H9 (cell line): ENCODE measurements at regions not wholly inside any gene's neighbourhood (a gene's known extent, or its start where the extent isn't known, plus 50 kb on each side); places are given as distances from the start of the nearest gene placed in this dataset.

Experiments used
- DNase-seq: peaks from one replicate; pipeline ENCODE4 v3.0.0-alpha.2; 2017
- H2AFZ ChIP-seq: one replicate; pipeline ENCODE4 v1.6.1; 2013; ENCODE audit warnings: mild to moderate bottlenecking, low read length, control low read depth, moderate library complexity
- H2AK5ac ChIP-seq: 2 replicates; pipeline ENCODE4 v1.6.1; 2013; ENCODE audit warnings: low read length, control low read depth, mixed read lengths; ENCODE audit not compliant: insufficient read length
- H2BK120ac ChIP-seq: one replicate; pipeline ENCODE4 v1.6.1; 2013; ENCODE audit warnings: low read depth, mild to moderate bottlenecking, low read length, control low read depth, inconsistent platforms; ENCODE audit not compliant: poor library complexity, severe bottlenecking
- H2BK12ac ChIP-seq: 2 replicates; pipeline ENCODE4 v1.6.1; 2013; ENCODE audit warnings: low read length, control low read depth, mixed read lengths, low read depth; ENCODE audit not compliant: insufficient read length
- H2BK15ac ChIP-seq: 2 replicates; pipeline ENCODE4 v1.6.1; 2013; ENCODE audit warnings: low read depth, low read length, control low read depth
- H2BK20ac ChIP-seq: one replicate; pipeline ENCODE4 v1.6.1; 2013; ENCODE audit warnings: low read depth, mild to moderate bottlenecking, low read length, control low read depth, inconsistent platforms; ENCODE audit not compliant: poor library complexity, severe bottlenecking
- H2BK5ac ChIP-seq: 2 replicates; pipeline ENCODE4 v1.6.1; 2013; ENCODE audit warnings: low read length, control low read depth, mixed read lengths; ENCODE audit not compliant: insufficient read length
- H3K14ac ChIP-seq: 2 replicates; pipeline ENCODE4 v1.6.1; 2013; ENCODE audit warnings: low read length, control low read depth; ENCODE audit not compliant: insufficient read depth
- H3K18ac ChIP-seq: 2 replicates; pipeline ENCODE4 v1.6.1; 2013; ENCODE audit warnings: low read depth, mild to moderate bottlenecking, mixed read lengths, low read length, control low read depth; ENCODE audit not compliant: insufficient read length
- H3K23ac ChIP-seq: 2 replicates; pipeline ENCODE4 v1.6.1; 2013; ENCODE audit warnings: low read length, control low read depth, mixed read lengths, low read depth; ENCODE audit not compliant: insufficient read length
- H3K23me2 ChIP-seq: 2 replicates; pipeline ENCODE4 v1.6.1; 2013; ENCODE audit warnings: low read depth, mild to moderate bottlenecking, mixed read lengths, low read length, control low read depth; ENCODE audit not compliant: insufficient read length, poor library complexity, severe bottlenecking
- H3K27ac ChIP-seq: 2 replicates; pipeline ENCODE4 v1.5.1; 2013; ENCODE audit warnings: low read length, control low read depth, mixed read lengths, low read depth; ENCODE audit not compliant: insufficient read length
- H3K27me3 ChIP-seq: 2 replicates; pipeline ENCODE4 v1.6.1; 2013; ENCODE audit warnings: low read length, control low read depth, inconsistent platforms; ENCODE audit not compliant: insufficient read depth
- H3K4ac ChIP-seq: 2 replicates; pipeline ENCODE4 v1.6.1; 2013; ENCODE audit warnings: low read depth, mild to moderate bottlenecking, control low read depth, inconsistent platforms, low read length, moderate library complexity
- H3K4me1 ChIP-seq: 2 replicates; pipeline ENCODE4 v1.6.1; 2013; ENCODE audit warnings: low read length, control low read depth, inconsistent platforms; ENCODE audit not compliant: insufficient read depth
- H3K4me2 ChIP-seq: 2 replicates; pipeline ENCODE4 v1.6.1; 2013; ENCODE audit warnings: low read length, control low read depth, mixed read lengths; ENCODE audit not compliant: insufficient read length, insufficient read depth
- H3K56ac ChIP-seq: 2 replicates; pipeline ENCODE4 v1.6.1; 2013; ENCODE audit warnings: low read depth, mild to moderate bottlenecking, mixed read lengths, low read length, control low read depth; ENCODE audit not compliant: insufficient read length
- H3K79me1 ChIP-seq: 2 replicates; pipeline ENCODE4 v1.6.1; 2013; ENCODE audit warnings: low read depth, mild to moderate bottlenecking, moderate library complexity, low read length, control low read depth, inconsistent platforms; ENCODE audit not compliant: insufficient read depth, poor library complexity, severe bottlenecking
- H3K79me2 ChIP-seq: 2 replicates; pipeline ENCODE4 v1.6.1; 2013; ENCODE audit warnings: low read length, control low read depth, inconsistent platforms; ENCODE audit not compliant: insufficient read depth
- H3K9ac ChIP-seq: 2 replicates; pipeline ENCODE4 v1.6.1; 2013; ENCODE audit warnings: low read length, control low read depth, mixed read lengths; ENCODE audit not compliant: insufficient read length; ENCODE audit errors: extremely low read depth
- H3K9me3 ChIP-seq: one replicate; pipeline ENCODE4 v1.6.1; 2013; ENCODE audit warnings: low read depth, low read length, inconsistent platforms; ENCODE audit not compliant: control insufficient read depth
- H3T11ph ChIP-seq: one replicate; pipeline ENCODE4 v1.6.1; 2013; ENCODE audit warnings: mild to moderate bottlenecking, low read length, control low read depth, inconsistent platforms
- H4K20me1 ChIP-seq: one replicate; pipeline ENCODE4 v1.6.1; 2013; ENCODE audit not compliant: control insufficient read depth, insufficient read length, insufficient read depth
- H4K5ac ChIP-seq: 2 replicates; pipeline ENCODE4 v1.6.1; 2013; ENCODE audit warnings: low read depth, mild to moderate bottlenecking, mixed read lengths, low read length, control low read depth; ENCODE audit not compliant: insufficient read length
- H4K8ac ChIP-seq: replicated peaks from 2 replicates; pipeline ENCODE4 v1.6.1; 2013; ENCODE audit warnings: low read length, control low read depth, mixed read lengths, low read depth; ENCODE audit not compliant: insufficient read length
- H4K91ac ChIP-seq: 2 replicates; pipeline ENCODE4 v1.6.1; 2013; ENCODE audit warnings: low read depth, mild to moderate bottlenecking, moderate library complexity, mixed read lengths, low read length, control low read depth; ENCODE audit not compliant: insufficient read length
- H3K27ac Mint-ChIP-seq, 3 experiments: 2 replicates in 2 of 3; 3 replicates in 1 of 3; pipeline ENCODE4 v1.8.0; 2020 to 2021; ENCODE audit warnings: mixed read lengths in 3 of 3, mild to moderate bottlenecking in 1 of 3, moderate library complexity in 1 of 3
- H3K27me3 Mint-ChIP-seq: 2 replicates; pipeline ENCODE4 v1.8.0; 2021; ENCODE audit warnings: low read depth, mild to moderate bottlenecking, moderate library complexity, mixed read lengths
- H3K36me3 Mint-ChIP-seq, 3 experiments: 2 replicates in 2 of 3; 3 replicates in 1 of 3; pipeline ENCODE4 v1.8.0; 2020 to 2021; ENCODE audit warnings: low read depth in 3 of 3, mixed read lengths in 3 of 3; ENCODE audit not compliant: insufficient read depth in 1 of 3
- H3K4me1 Mint-ChIP-seq, 2 experiments: 2 replicates each; pipeline ENCODE4 v1.8.0; 2020; ENCODE audit warnings: mixed read lengths in 2 of 2
- H3K4me3 Mint-ChIP-seq, 2 experiments: 2 replicates in 1 of 2; 3 replicates in 1 of 2; pipeline ENCODE4 v1.8.0; 2020 to 2021; ENCODE audit warnings: mild to moderate bottlenecking in 2 of 2, mixed read lengths in 2 of 2, moderate library complexity in 1 of 2
- H3K9me3 Mint-ChIP-seq, 2 experiments: 2 replicates in 1 of 2; 3 replicates in 1 of 2; pipeline ENCODE4 v1.8.0; 2020; ENCODE audit warnings: mild to moderate bottlenecking in 2 of 2, mixed read lengths in 2 of 2, moderate library complexity in 1 of 2
- WGBS: extraction: QIAGEN DNeasy Blood & Tissue Kit; methylation state at CpG from one replicate; pipeline ENCODE4 v1.1.7; 2013; ENCODE audit warnings: missing lambda C conversion rate, low lambda C conversion rate, mixed read lengths; ENCODE audit not compliant: insufficient read length; ENCODE audit errors: extremely low coverage; 5-methylcytosine and 5-hydroxymethylcytosine counted together
- TF ChIP-seq, protein P1 (sequence below): fragments of 200-600 bp; sonication (generic); conservative IDR thresholded peaks from 3 replicates; pipeline ENCODE4 v1.8.0; 2021; ENCODE audit warnings: antibody characterized with exemption, mild to moderate bottlenecking

DNA sequence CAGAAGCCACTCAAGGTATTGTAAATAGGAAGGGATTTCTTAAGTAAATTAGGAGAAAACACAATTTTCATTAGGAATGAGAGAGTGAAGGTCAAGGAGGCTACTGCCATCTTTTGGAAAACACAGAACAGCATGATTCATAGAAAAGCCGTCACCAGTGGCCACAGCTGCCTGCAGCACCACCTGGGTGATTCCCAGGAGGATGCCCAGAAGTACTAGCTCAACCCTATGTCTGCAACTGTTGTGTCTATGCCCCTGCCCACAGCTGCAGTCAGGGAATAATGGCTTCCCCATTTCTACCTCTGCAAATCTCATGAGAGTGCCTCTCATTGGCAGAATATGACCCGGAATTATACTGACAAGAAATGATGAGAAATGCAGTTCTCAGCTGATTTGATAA lies 300.0 kb downstream of the IGSF11 start:
- WGBS: no CpG with 5 or more reads among the region's 2 CpGs
- Histone ChIP-seq H3K23me2 (no peaks in the 10 kb centered on the region), H2BK12ac (no peak overlapping the region), H3K27me3 (no peaks in the 10 kb centered on the region), H4K5ac (no peak overlapping the region), H3T11ph (no peak overlapping the region), H3K79me1 (no peaks in the 10 kb centered on the region), H2BK120ac (no peak overlapping the region), H2AFZ (no peak overlapping the region), H4K8ac (no peak overlapping the region), H3K56ac (no peak overlapping the region), H3K9me3 (no peaks in the 10 kb centered on the region), H3K4me2 (no peak overlapping the region), H2AK5ac (no peak overlapping the region), H3K23ac (no peak overlapping the region), H3K9ac (no peak overlapping the region), H3K14ac (no peak overlapping the region), H2BK20ac (no peak overlapping the region), H2BK5ac (no peak overlapping the region), H3K18ac (no peak overlapping the region), H3K79me2 (no peaks in the 10 kb centered on the region), H3K27ac (no peak overlapping the region), H2BK15ac (no peak overlapping the region), H3K4me1 (no peaks in the 10 kb centered on the region), H3K4ac (no peak overlapping the region), H4K91ac (no peak overlapping the region), H4K20me1 (no peaks in the 10 kb centered on the region)
- peaks cover 0 to 8% of the 10 kb centered on the region in 2 experiments for H3K4me1 Mint-ChIP-seq
- no peak for DNase-seq
- H3K27ac Mint-ChIP-seq: no peak overlapping the region
- H3K9me3 Mint-ChIP-seq: peaks cover 0 to 3% of the 10 kb centered on the region in 2 experiments; a peak in 1 of 5 replicates
- TF ChIP-seq, protein P1, sequence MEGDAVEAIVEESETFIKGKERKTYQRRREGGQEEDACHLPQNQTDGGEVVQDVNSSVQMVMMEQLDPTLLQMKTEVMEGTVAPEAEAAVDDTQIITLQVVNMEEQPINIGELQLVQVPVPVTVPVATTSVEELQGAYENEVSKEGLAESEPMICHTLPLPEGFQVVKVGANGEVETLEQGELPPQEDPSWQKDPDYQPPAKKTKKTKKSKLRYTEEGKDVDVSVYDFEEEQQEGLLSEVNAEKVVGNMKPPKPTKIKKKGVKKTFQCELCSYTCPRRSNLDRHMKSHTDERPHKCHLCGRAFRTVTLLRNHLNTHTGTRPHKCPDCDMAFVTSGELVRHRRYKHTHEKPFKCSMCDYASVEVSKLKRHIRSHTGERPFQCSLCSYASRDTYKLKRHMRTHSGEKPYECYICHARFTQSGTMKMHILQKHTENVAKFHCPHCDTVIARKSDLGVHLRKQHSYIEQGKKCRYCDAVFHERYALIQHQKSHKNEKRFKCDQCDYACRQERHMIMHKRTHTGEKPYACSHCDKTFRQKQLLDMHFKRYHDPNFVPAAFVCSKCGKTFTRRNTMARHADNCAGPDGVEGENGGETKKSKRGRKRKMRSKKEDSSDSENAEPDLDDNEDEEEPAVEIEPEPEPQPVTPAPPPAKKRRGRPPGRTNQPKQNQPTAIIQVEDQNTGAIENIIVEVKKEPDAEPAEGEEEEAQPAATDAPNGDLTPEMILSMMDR: no peak
- H3K4me3 Mint-ChIP-seq: no peak overlapping the region; a peak in 1 of 5 replicates
- H3K36me3 Mint-ChIP-seq: peaks cover 0 to 3% (median 0%) of the 10 kb centered on the region in 3 experiments; a peak in 1 of 7 replicates
- no peaks in the 10 kb centered on the region for H3K27me3 Mint-ChIP-seq
